Trophoblast cell (in vitro differentiated cells and primary cell): ENCODE measurements at regions not wholly inside any gene's neighbourhood (a gene's known extent, or its start where the extent isn't known, plus 50 kb on each side); places are given as distances from the start of the nearest gene placed in this dataset.

Experiments
- DNase-seq, 2 donors: peaks; one replicate each; pipeline ENCODE4 v3.0.0-alpha.2; 2016
- H2AFZ ChIP-seq: 2 replicates; pipeline ENCODE4 v1.6.1; 2013; ENCODE audit warnings: low read length, moderate library complexity, mild to moderate bottlenecking; ENCODE audit not compliant: insufficient read depth, poor library complexity
- H2AK5ac ChIP-seq: 2 replicates; pipeline ENCODE4 v1.6.1; 2013; ENCODE audit warnings: mild to moderate bottlenecking, low read length
- H2BK120ac ChIP-seq: 2 replicates; pipeline ENCODE4 v1.6.1; 2013; ENCODE audit warnings: low read length, mild to moderate bottlenecking, moderate library complexity; ENCODE audit not compliant: insufficient read depth, poor library complexity
- H2BK12ac ChIP-seq: 2 replicates; pipeline ENCODE4 v1.6.1; 2013; ENCODE audit warnings: mild to moderate bottlenecking, low read length, moderate library complexity
- H2BK5ac ChIP-seq: 2 replicates; pipeline ENCODE4 v1.6.1; 2013; ENCODE audit warnings: low read length, low read depth, moderate library complexity, mild to moderate bottlenecking; ENCODE audit not compliant: poor library complexity
- H3K14ac ChIP-seq: 2 replicates; pipeline ENCODE4 v1.6.1; 2013; ENCODE audit warnings: mild to moderate bottlenecking, low read length
- H3K18ac ChIP-seq: 2 replicates; pipeline ENCODE4 v1.6.1; 2013; ENCODE audit warnings: mild to moderate bottlenecking, low read length
- H3K23ac ChIP-seq: 2 replicates; pipeline ENCODE4 v1.6.1; 2013; ENCODE audit warnings: low read length
- H3K27ac ChIP-seq: 2 replicates; pipeline ENCODE4 v1.5.1; 2013; ENCODE audit warnings: low read depth, mild to moderate bottlenecking, inconsistent platforms, low read length, moderate library complexity
- H3K27me3 ChIP-seq: 2 replicates; pipeline ENCODE4 v1.6.1; 2013; ENCODE audit warnings: inconsistent platforms, mild to moderate bottlenecking, low read length, moderate library complexity; ENCODE audit not compliant: insufficient read depth
- H3K36me3 ChIP-seq, 2 experiments: 1 replicate in 1 of 2; 2 replicates in 1 of 2; pipeline ENCODE4 v1.6.1; 2013; ENCODE audit warnings: low read length in 2 of 2, mild to moderate bottlenecking in 2 of 2, moderate library complexity in 1 of 2; ENCODE audit not compliant: insufficient read depth in 2 of 2, control insufficient read depth in 1 of 2
- H3K4ac ChIP-seq: 2 replicates; pipeline ENCODE4 v1.6.1; 2013; ENCODE audit warnings: low read depth, mild to moderate bottlenecking, low read length, moderate library complexity
- H3K4me1 ChIP-seq, 2 experiments: 1 replicate in 1 of 2; 2 replicates in 1 of 2; pipeline ENCODE4 v1.6.1; 2013; ENCODE audit warnings: low read length in 2 of 2, mild to moderate bottlenecking in 2 of 2, moderate library complexity in 1 of 2; ENCODE audit not compliant: insufficient read depth in 2 of 2, control insufficient read depth in 1 of 2
- H3K4me2 ChIP-seq: 2 replicates; pipeline ENCODE4 v1.6.1; 2013; ENCODE audit warnings: inconsistent platforms, mild to moderate bottlenecking, low read length, moderate library complexity
- H3K4me3 ChIP-seq: 2 replicates; pipeline ENCODE4 v1.5.1; 2013; ENCODE audit warnings: mild to moderate bottlenecking, low read depth, low read length, inconsistent platforms
- H3K79me1 ChIP-seq: one replicate; pipeline ENCODE4 v1.6.1; 2013; ENCODE audit warnings: low read length
- H3K79me2 ChIP-seq: 2 replicates; pipeline ENCODE4 v1.6.1; 2013; ENCODE audit warnings: low read length, mild to moderate bottlenecking; ENCODE audit not compliant: control insufficient read depth, insufficient read depth, poor library complexity
- H3K9ac ChIP-seq: 2 replicates; pipeline ENCODE4 v1.6.1; 2013; ENCODE audit warnings: mild to moderate bottlenecking, low read length
- H3K9me3 ChIP-seq: 2 replicates; pipeline ENCODE4 v1.6.1; 2013; ENCODE audit warnings: low read depth, mild to moderate bottlenecking, control low read depth, inconsistent platforms, low read length; ENCODE audit not compliant: insufficient read depth
- H4K12ac ChIP-seq: 2 replicates; pipeline ENCODE4 v1.6.1; 2013; ENCODE audit warnings: low read depth, mild to moderate bottlenecking, low read length, moderate library complexity
- H4K8ac ChIP-seq: 2 replicates; pipeline ENCODE4 v1.6.1; 2013; ENCODE audit warnings: low read depth, mild to moderate bottlenecking, low read length, moderate library complexity
- H4K91ac ChIP-seq: one replicate; pipeline ENCODE4 v1.6.1; 2013; ENCODE audit warnings: low read depth, mild to moderate bottlenecking, low read length, moderate library complexity
- WGBS: extraction: QIAGEN DNeasy Blood & Tissue Kit; methylation state at CpG from one replicate; pipeline ENCODE4 v1.1.7; 2013; ENCODE audit warnings: missing lambda C conversion rate; ENCODE audit not compliant: insufficient read length, insufficient coverage; ENCODE audit errors: extremely low coverage; 5-methylcytosine and 5-hydroxymethylcytosine counted together

- Histone ChIP-seq H3K79me2 (no peaks in the 10 kb centered on the region), H3K14ac (no peak overlapping the region), H3K4me3 (no peak overlapping the region), H3K4me1 (peaks cover 4 to 6% of the 10 kb centered on the region in 2 experiments), H4K91ac (no peak overlapping the region), H2BK12ac (no peak overlapping the region), H3K27me3 (no peaks in the 10 kb centered on the region), H4K12ac (no peak overlapping the region), H2AK5ac (no peak overlapping the region), H2BK5ac (no peak overlapping the region), H3K9ac (no peak overlapping the region), H2BK120ac (no peak overlapping the region), H3K79me1 (no peaks in the 10 kb centered on the region), H3K36me3 (no peaks in the 10 kb centered on the region), H3K27ac (no peak overlapping the region), H3K4ac (no peak overlapping the region), H2AFZ (no peak overlapping the region), H4K8ac (no peak overlapping the region), H3K9me3 (peaks cover 3% of the 10 kb centered on the region), H3K18ac (no peak overlapping the region), H3K23ac (no peak overlapping the region), H3K4me2 (no peak overlapping the region)
- no peak for DNase-seq
- no CpG with 5 or more reads among the region's 7 CpGs for WGBS
These were observed 104.5 kb downstream of the RMI2 start for GRCh38 chr16:11449716-11450115.

GRCh38 chr16:11450136-11450535 lies 104.9 kb downstream of the RMI2 start:
- Histone ChIP-seq H2BK12ac (no peak overlapping the region), H2AFZ (no peak overlapping the region), H4K12ac (no peak overlapping the region), H3K27ac (no peak overlapping the region), H3K18ac (no peak overlapping the region), H2AK5ac (no peak overlapping the region), H3K4me2 (no peak overlapping the region), H2BK120ac (no peak overlapping the region), H3K9me3 (peaks cover 3% of the 10 kb centered on the region), H3K4me1 (peaks cover 4 to 6% of the 10 kb centered on the region in 2 experiments), H3K23ac (no peak overlapping the region), H3K4ac (no peak overlapping the region), H3K9ac (no peak overlapping the region), H4K91ac (no peak overlapping the region), H3K79me2 (no peaks in the 10 kb centered on the region), H3K14ac (no peak overlapping the region), H3K27me3 (no peaks in the 10 kb centered on the region), H3K36me3 (no peaks in the 10 kb centered on the region), H4K8ac (no peak overlapping the region), H3K4me3 (no peak overlapping the region), H3K79me1 (no peaks in the 10 kb centered on the region), H2BK5ac (no peak overlapping the region)
- DNase-seq: no peak
- no CpG with 5 or more reads among the region's 9 CpGs for WGBS

DNA sequence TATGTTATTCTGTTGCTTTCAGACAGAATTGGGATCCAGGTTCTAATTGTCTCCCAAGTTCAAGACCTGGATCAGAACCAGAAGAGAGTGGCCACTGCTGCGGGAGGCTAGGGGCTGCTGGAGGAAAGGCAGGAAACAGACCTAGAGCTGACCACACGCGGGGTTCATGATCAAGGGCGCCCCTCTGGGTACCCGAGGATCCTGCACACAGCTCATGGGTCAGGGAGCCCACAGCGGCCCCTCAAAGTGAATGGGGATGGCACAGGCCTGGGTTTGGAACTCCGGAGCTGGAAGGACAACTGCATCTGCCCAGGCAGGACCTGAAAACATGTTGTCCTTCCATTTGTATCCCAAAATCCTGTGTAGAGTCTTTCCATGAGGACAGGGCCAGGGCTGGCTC lies 107.0 kb downstream of the RMI2 start:
- Histone ChIP-seq H3K23ac (no peak overlapping the region), H2AFZ (no peak overlapping the region), H3K14ac (no peak overlapping the region), H2AK5ac (no peak overlapping the region), H3K4me1 (peaks cover 4 to 6% of the 10 kb centered on the region in 2 experiments), H2BK12ac (no peak overlapping the region), H2BK120ac (no peak overlapping the region), H4K91ac (no peak overlapping the region), H3K4me3 (no peak overlapping the region), H4K12ac (no peak overlapping the region), H2BK5ac (no peak overlapping the region), H4K8ac (no peak overlapping the region), H3K18ac (no peak overlapping the region), H3K4me2 (no peak overlapping the region), H3K36me3 (no peaks in the 10 kb centered on the region), H3K9ac (no peak overlapping the region), H3K4ac (no peak overlapping the region), H3K79me2 (no peaks in the 10 kb centered on the region), H3K27me3 (no peaks in the 10 kb centered on the region), H3K79me1 (no peaks in the 10 kb centered on the region), H3K9me3 (peaks cover 5% of the 10 kb centered on the region), H3K27ac (no peak overlapping the region)
- WGBS: no CpG with 5 or more reads among the region's 7 CpGs
- no peak for DNase-seq

DNA sequence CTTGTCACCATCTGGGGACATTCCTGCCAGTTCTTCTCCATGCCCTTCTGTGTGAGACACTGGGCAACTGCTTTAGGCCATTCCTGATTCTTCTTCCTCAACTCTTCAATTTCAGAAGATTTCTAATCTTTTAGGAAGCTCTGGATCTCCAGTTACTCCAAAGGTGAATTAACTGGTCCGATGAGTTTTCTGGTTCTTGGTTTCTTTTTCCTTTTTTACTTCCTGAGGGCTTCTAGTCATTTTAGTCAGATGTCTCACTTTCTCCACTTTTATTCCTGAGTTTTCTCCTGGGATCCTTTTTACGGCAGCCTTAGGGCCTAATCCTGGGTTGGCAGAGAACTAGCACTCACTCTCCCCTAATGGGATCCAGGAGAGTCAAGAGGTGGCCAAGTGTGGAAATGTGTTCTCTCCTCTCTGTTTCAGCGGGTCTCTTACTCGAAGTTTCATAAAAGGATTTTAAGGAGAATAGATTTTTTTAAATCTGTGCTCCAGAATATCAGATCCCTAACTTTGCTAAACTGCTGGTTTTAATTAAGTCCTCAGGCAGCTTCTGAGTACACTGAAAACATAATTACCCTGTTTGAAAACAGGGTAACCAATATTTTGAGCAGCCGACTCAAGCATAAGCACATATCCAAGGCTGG lies 107.6 kb downstream of the RMI2 start:
- no peak overlapping the region for H2AFZ ChIP-seq
- no peaks in the 10 kb centered on the region for H3K36me3 ChIP-seq
- H3K4me1 ChIP-seq: peaks cover 4 to 6% of the 10 kb centered on the region in 2 experiments
- no peak overlapping the region for H3K27ac ChIP-seq
- no peak overlapping the region for H3K14ac ChIP-seq
- peaks cover 5% of the 10 kb centered on the region for H3K9me3 ChIP-seq
- no peaks in the 10 kb centered on the region for H3K79me1 ChIP-seq
- H3K9ac ChIP-seq: no peak overlapping the region
- no peak overlapping the region for H2BK5ac ChIP-seq
- DNase-seq: peak in 1 of 2 donors; percentile 68
- H4K12ac ChIP-seq: no peak overlapping the region
- H2AK5ac ChIP-seq: no peak overlapping the region
- H3K18ac ChIP-seq: no peak overlapping the region
- no peak overlapping the region for H3K4ac ChIP-seq
- no peak overlapping the region for H3K4me2 ChIP-seq
- no peak overlapping the region for H4K91ac ChIP-seq
- no peak overlapping the region for H3K4me3 ChIP-seq
- no peak overlapping the region for H2BK12ac ChIP-seq
- no CpG with 5 or more reads among the region's 5 CpGs for whole genome bisulfite sequencing
- no peaks in the 10 kb centered on the region for H3K79me2 ChIP-seq
- no peak overlapping the region for H2BK120ac ChIP-seq
- H4K8ac ChIP-seq: no peak overlapping the region
- no peak overlapping the region for H3K23ac ChIP-seq
- no peaks in the 10 kb centered on the region for H3K27me3 ChIP-seq
